ENCODE measurements at regions not wholly inside any gene's neighbourhood (a gene's known extent, or its start where the extent isn't known, plus 50 kb on each side); places are given as distances from the start of the nearest gene placed in this dataset.

DNA sequence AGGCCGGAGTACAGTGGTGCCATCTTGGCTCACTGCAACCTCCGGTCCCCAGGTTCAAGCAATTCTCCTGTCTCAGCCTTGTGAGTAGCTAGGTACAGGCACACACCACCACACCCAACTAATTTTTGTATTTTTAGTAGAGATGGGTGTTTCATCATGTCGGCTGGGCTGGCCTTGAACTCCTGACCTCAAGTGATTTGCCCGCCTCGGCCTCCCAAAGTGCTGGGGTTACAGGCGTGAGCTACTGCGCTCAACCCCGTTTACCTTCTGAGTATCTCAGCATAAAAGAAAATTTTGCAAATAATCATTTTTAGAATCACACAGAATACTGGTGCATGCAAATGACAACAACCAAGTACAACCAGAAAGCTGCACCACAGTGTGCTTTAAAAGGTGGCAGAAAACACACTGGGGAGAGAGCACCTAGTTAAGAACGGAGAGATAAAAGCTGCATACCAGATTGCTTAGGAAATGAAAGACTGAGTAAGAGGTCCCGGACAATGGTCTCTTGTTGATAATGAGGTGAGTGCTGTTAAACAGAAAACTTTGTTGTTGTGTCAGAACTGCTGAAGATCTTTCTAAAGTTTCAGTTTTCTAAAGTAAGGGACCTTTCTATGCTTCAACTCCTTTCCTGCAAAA lies 189.6 kb downstream of the ACTR3 start:
- no peak overlapping the region for H3K4me3 ChIP-seq
- intact Hi-C loops (cut with DNase I; ENCODE audit: low total_unique reads): no loop called here
- no peak for TF ChIP-seq POLR2A (IDR thresholded peaks at IDR 0.05)
- TF ChIP-seq POLR2AphosphoS5 (IDR thresholded peaks at IDR 0.05): no peak
- TF ChIP-seq, protein P1, sequence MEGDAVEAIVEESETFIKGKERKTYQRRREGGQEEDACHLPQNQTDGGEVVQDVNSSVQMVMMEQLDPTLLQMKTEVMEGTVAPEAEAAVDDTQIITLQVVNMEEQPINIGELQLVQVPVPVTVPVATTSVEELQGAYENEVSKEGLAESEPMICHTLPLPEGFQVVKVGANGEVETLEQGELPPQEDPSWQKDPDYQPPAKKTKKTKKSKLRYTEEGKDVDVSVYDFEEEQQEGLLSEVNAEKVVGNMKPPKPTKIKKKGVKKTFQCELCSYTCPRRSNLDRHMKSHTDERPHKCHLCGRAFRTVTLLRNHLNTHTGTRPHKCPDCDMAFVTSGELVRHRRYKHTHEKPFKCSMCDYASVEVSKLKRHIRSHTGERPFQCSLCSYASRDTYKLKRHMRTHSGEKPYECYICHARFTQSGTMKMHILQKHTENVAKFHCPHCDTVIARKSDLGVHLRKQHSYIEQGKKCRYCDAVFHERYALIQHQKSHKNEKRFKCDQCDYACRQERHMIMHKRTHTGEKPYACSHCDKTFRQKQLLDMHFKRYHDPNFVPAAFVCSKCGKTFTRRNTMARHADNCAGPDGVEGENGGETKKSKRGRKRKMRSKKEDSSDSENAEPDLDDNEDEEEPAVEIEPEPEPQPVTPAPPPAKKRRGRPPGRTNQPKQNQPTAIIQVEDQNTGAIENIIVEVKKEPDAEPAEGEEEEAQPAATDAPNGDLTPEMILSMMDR (IDR thresholded peaks at IDR 0.05 in 8 of 11, conservative IDR thresholded peaks at IDR 0.05 in 3 of 11): no peak
- no peak for DNase-seq
- no peaks in the 10 kb centered on the region for H3K4me1 ChIP-seq
- WGBS, 5 donors: 79 to 93% (median 88%) methylated on average over 10 of the region's 10 CpGs
- H3K27ac ChIP-seq: no peak overlapping the region
- no peaks in the 10 kb centered on the region for H3K36me3 ChIP-seq
- peaks cover 0 to 12% (median 0%) of the 10 kb centered on the region in 7 donors for H3K27me3 ChIP-seq (replicated peaks in 1 of 7)
- peaks cover 0 to 5% (median 0%) of the 10 kb centered on the region in 8 donors for H3K9me3 ChIP-seq

DNA sequence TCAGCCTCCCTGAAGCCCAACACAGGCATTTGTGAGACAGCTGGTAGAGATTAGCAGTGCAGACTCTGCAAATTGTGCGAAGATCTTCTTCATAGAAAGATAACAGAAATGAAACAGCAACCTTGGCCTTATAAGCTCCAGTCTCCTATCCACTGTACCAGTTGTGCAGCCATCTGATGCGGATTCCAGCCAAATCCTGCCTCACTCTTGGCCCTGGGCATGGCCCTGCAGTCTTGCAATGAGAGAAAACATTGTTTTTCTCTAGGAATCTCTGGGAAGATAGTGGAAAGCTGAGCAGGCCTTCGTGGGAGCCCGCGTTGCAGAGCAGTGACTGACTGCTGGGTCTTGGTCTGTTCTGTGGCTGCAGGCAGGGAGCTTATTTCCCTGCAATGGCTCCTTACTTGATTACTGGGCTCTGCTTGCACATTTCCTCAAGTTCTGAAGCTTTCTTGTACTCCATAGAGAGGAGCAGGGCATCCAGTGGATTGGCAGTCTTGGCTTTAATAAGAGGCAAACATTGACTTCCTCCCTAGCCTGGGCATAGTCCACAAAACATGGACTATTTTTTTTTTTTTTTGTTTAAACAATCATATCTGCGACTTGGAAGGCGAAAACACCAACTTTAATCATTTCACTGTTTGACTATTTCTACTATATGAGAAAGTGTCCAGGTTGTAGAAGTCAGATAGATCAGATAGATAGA lies 193.0 kb downstream of the ACTR3 start:
- Histone ChIP-seq H3K4me3 (no peak overlapping the region), H3K9me3 (peaks cover 0 to 10% (median 0%) of the 10 kb centered on the region in 8 donors), H3K27me3 (replicated peaks in 1 of 7) (no peaks in the 10 kb centered on the region), H3K27ac (no peak overlapping the region), H3K36me3 (no peaks in the 10 kb centered on the region), H3K4me1 (no peaks in the 10 kb centered on the region)
- intact Hi-C loops (cut with DNase I; ENCODE audit: low total_unique reads): no loop called here
- no peak for DNase-seq
- TF ChIP-seq POLR2A (IDR thresholded peaks at IDR 0.05) (no peak), POLR2AphosphoS5 (IDR thresholded peaks at IDR 0.05) (no peak)
- TF ChIP-seq, protein P1 (IDR thresholded peaks at IDR 0.05 in 8 of 11, conservative IDR thresholded peaks at IDR 0.05 in 3 of 11): no peak
- 71 to 79% (median 77%) methylated on average over 7 of the region's 7 CpGs for WGBS, 5 donors

DNA sequence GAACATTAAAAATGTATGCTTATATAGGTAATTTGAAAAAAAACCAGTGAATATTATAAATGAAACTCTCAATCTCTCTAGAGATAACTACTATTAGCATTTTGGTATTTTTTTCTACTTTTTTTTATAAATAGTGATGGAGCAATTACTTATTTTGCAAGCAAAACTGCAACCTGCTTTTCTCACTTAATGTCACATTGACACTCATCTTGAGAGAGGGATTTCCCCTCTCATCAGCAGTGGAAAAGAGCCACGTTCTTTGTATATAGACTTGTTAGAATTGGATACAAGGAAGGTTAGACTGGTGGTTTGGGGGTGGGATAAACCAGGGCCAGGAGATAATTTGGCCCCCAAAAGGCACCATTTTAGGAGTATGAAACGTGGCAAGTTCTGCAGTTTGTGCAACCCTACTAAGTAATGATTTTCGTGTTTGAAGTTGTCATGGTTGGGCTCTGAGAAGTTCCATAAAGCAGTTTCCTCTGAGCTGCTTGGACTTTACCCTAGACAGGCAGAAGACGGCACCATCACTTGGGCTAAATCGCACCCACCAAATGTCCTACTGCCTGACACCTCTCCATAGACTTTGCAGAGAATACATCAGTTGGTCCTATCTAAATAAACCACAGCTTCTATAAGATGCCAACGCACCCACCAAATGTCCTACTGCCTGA lies 194.0 kb downstream of the ACTR3 start:
- DNase-seq: no peak
- H3K4me3 ChIP-seq: no peak overlapping the region
- no peaks in the 10 kb centered on the region for H3K27me3 ChIP-seq (replicated peaks in 1 of 7)
- H3K4me1 ChIP-seq: no peaks in the 10 kb centered on the region
- peaks cover 0 to 10% (median 0%) of the 10 kb centered on the region in 8 donors for H3K9me3 ChIP-seq
- intact Hi-C loops (cut with DNase I; ENCODE audit: low total_unique reads): no loop called here
- H3K27ac ChIP-seq: no peak overlapping the region
- no peaks in the 10 kb centered on the region for H3K36me3 ChIP-seq
- WGBS, 5 donors: 48 to 56% (median 53%) methylated on average over 5 to 6 of the region's 6 CpGs
- no peak for TF ChIP-seq POLR2A (IDR thresholded peaks at IDR 0.05)
- TF ChIP-seq, protein P1 (IDR thresholded peaks at IDR 0.05 in 8 of 11, conservative IDR thresholded peaks at IDR 0.05 in 3 of 11): no peak
- no peak for TF ChIP-seq POLR2AphosphoS5 (IDR thresholded peaks at IDR 0.05)

DNA sequence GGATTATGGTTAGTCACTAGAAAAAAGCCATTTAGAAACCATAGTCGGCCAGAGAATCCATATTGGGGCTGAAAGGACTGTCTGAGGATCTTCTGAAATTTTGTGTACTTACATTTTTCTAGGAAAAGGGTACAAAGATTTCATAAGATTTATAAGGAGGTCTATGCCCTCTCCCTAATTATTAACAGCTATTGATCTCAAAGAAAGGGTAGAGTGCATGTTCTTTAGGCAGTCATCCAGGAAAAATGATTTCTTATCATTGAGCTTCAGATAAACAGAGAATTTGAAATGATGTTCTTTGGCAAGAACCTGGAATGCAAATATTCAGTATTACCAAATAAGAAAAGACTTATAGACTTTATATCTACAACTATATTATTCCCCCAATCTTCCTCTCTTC lies 195.3 kb downstream of the ACTR3 start:
- H3K27me3 ChIP-seq (replicated peaks in 1 of 7): no peaks in the 10 kb centered on the region
- TF ChIP-seq, protein P1 (IDR thresholded peaks at IDR 0.05 in 8 of 11, conservative IDR thresholded peaks at IDR 0.05 in 3 of 11): no peak
- no peak for TF ChIP-seq POLR2AphosphoS5 (IDR thresholded peaks at IDR 0.05)
- TF ChIP-seq POLR2A (IDR thresholded peaks at IDR 0.05): no peak
- H3K36me3 ChIP-seq: no peaks in the 10 kb centered on the region
- peaks cover 0 to 10% (median 0%) of the 10 kb centered on the region in 8 donors for H3K9me3 ChIP-seq
- no peak overlapping the region for H3K27ac ChIP-seq
- H3K4me1 ChIP-seq: no peaks in the 10 kb centered on the region
- intact Hi-C loops (cut with DNase I; ENCODE audit: low total_unique reads): no loop called here
- WGBS, 5 donors: 60 to 77% (median 67%) methylated on average over 1 of the region's 1 CpG
- no peak for DNase-seq
- H3K4me3 ChIP-seq: no peak overlapping the region
